Chondrocyte (in vitro differentiated cells): ENCODE measurements at regions not wholly inside any gene's neighbourhood (a gene's known extent, or its start where the extent isn't known, plus 50 kb on each side); places are given as distances from the start of the nearest gene placed in this dataset.

ENCODE experiments used
- DNase-seq: peaks from one replicate; pipeline ENCODE4 v3.0.0; 2021; ENCODE audit warnings: mixed read lengths, low spot score
- H3K27ac Mint-ChIP-seq: one replicate; pipeline ENCODE4 v1.8.0; 2021; ENCODE audit warnings: mild to moderate bottlenecking, moderate library complexity, mixed read lengths; ENCODE audit not compliant: unreplicated experiment
- H3K27me3 Mint-ChIP-seq: 2 replicates; pipeline ENCODE4 v1.8.0; 2021; ENCODE audit warnings: low read depth, mixed read lengths
- H3K36me3 Mint-ChIP-seq: 2 replicates; pipeline ENCODE4 v1.8.0; 2021; ENCODE audit warnings: low read depth, mixed read lengths
- H3K4me1 Mint-ChIP-seq: 2 replicates; pipeline ENCODE4 v1.8.0; 2021; ENCODE audit warnings: low read depth, mild to moderate bottlenecking, mixed read lengths
- H3K4me3 Mint-ChIP-seq: one replicate; pipeline ENCODE4 v1.8.0; 2021; ENCODE audit warnings: mild to moderate bottlenecking, moderate library complexity, mixed read lengths; ENCODE audit not compliant: unreplicated experiment
- H3K9me3 Mint-ChIP-seq: 2 replicates; pipeline ENCODE4 v1.8.0; 2021; ENCODE audit warnings: low read depth, mixed read lengths
- CTCF ChIP-seq: fragments of 200-600 bp; sonication (generic); IDR thresholded peaks from 2 replicates; pipeline ENCODE4 v1.5.0; 2021; ENCODE audit warnings: antibody characterized with exemption, mild to moderate bottlenecking, moderate library complexity

- H3K27me3 Mint-ChIP-seq, result no peaks in the 10 kb centered on the region
- peaks cover 7% of the 10 kb centered on the region for H3K9me3 Mint-ChIP-seq
- H3K36me3 Mint-ChIP-seq, result no peaks in the 10 kb centered on the region
- H3K27ac Mint-ChIP-seq, result no peak overlapping the region
- TF ChIP-seq CTCF, result no peak
- DNase-seq, result no peak
- no peak overlapping the region for H3K4me3 Mint-ChIP-seq
- H3K4me1 Mint-ChIP-seq, result no peaks in the 10 kb centered on the region
Measured at GRCh38 chr7:13496976-13497375, 492.5 kb downstream of the ETV1 start.

DNA sequence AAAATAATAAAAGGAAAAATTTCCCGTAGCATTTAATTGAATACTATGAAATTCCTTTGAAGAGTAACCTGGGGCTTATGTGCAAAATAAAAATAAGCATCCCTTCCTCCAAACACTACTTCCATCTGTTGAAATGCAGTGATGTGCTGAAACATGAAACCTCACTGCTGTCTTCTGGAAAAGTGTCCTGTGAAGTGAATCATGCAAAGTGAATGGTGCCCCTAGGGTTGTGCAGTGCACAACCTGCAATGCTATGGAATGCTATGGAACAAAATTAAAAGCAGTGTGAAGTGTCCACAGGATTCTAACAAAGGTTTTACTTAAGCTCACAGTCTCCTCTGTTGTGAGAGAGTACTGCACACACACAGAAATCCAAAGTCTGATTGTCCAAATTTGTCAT, 480.9 kb downstream of the ETV1 start:
- H3K27ac Mint-ChIP-seq, result no peak overlapping the region
- H3K4me3 Mint-ChIP-seq, result no peak overlapping the region
- no peak for DNase-seq
- TF ChIP-seq CTCF, result no peak
- H3K36me3 Mint-ChIP-seq, result peaks cover 7% of the 10 kb centered on the region
- no peaks in the 10 kb centered on the region for H3K27me3 Mint-ChIP-seq
- peaks cover 6% of the 10 kb centered on the region for H3K4me1 Mint-ChIP-seq
- H3K9me3 Mint-ChIP-seq, result peaks cover 15% of the 10 kb centered on the region

DNA sequence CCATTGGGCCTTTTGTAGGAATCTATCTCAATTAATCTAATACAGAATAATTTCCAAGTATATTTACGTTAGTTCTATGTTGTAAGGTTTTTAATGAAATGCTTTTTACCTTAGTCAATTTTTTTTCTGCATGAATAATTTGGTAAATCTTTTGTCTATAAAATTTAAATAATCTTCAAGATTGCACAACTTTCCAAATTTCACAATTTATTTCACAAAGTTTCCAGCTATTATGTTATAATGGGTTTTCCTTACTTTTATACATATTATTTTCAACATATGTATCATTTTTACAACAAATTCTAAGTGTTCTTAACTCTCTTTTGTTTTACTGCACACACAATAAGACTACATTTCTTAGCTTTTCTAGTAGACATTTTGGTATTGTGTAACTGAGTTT, 470.7 kb downstream of the ETV1 start:
- H3K4me3 Mint-ChIP-seq, result no peak overlapping the region
- no peak for TF ChIP-seq CTCF

GRCh38 chr7:13524076-13524475, 465.4 kb downstream of the ETV1 start:
- H3K27me3 Mint-ChIP-seq, result peaks cover 2% of the 10 kb centered on the region
- H3K36me3 Mint-ChIP-seq, result no peaks in the 10 kb centered on the region
- H3K27ac Mint-ChIP-seq, result no peak overlapping the region
- H3K4me3 Mint-ChIP-seq, result no peak overlapping the region
- H3K4me1 Mint-ChIP-seq, result peaks cover 9% of the 10 kb centered on the region
- DNase-seq, result no peak
- no peak for TF ChIP-seq CTCF
- no peaks in the 10 kb centered on the region for H3K9me3 Mint-ChIP-seq

More for the DNA sequence above, 470.7 kb downstream of the ETV1 start:
- Mint-ChIP-seq H3K36me3 (no peaks in the 10 kb centered on the region), H3K27ac (no peak overlapping the region), H3K4me1 (peaks cover 4% of the 10 kb centered on the region), H3K9me3 (no peaks in the 10 kb centered on the region), H3K27me3 (no peaks in the 10 kb centered on the region)
- DNase-seq, result no peak

DNA sequence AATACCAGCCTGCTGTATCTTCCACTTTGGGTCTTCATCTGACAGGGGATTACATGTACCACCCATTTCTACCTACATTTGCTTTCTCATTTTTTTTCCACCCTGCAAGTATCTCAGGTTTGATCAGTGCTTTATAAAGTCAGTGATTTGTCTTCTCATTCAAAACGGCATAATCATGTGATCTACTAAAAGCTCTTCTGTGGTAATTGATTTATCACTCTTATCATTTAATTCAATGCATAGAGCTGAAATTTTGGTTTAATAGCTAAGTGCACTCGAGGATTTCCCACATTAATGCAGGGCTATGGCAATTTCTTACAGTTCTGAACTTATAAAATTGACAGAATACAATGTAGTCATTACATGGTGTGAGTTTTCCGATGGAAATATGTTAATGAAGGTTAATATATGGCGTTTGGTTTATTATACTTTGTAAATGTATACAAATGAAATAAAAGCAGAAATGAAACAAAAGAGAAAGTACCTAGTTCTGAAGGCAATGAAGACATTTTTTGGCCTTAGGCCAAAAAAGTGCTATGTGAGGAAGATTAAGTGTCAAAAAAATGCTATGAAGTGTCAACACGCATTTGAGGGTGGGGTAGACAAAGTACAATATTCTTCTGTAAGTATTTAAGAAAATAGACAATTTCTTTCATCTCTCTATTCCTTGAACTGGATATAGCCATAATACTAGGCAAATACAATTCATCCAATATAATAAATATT, 457.3 kb downstream of the ETV1 start:
- Mint-ChIP-seq H3K4me1 (no peaks in the 10 kb centered on the region), H3K27me3 (peaks cover 2% of the 10 kb centered on the region), H3K27ac (no peak overlapping the region), H3K9me3 (no peaks in the 10 kb centered on the region), H3K36me3 (no peaks in the 10 kb centered on the region), H3K4me3 (no peak overlapping the region)
- TF ChIP-seq CTCF, result no peak
- no peak for DNase-seq
